Gastroesophageal sphincter (tissue), 3 donors: ENCODE measurements at regions not wholly inside any gene's neighbourhood (a gene's known extent, or its start where the extent isn't known, plus 50 kb on each side); places are given as distances from the start of the nearest gene placed in this dataset.

ENCODE experiments used
- CTCF ChIP-seq, 4 experiments: fragments of 200-600 bp in 2 of 4; fragments of 450-650 bp in 2 of 4; sonication (generic) in 1 of 4; IDR thresholded peaks; one replicate each; pipeline ENCODE4 v1.5.1; 2017 to 2019; ENCODE audit warnings: antibody characterized with exemption in 4 of 4, mild to moderate bottlenecking in 2 of 4, moderate library complexity in 2 of 4
- EP300 ChIP-seq: sonication (generic); formaldehyde crosslinking; IDR thresholded peaks from one replicate; pipeline ENCODE4 v1.6.1; 2017; ENCODE audit warnings: antibody characterized with exemption, mild to moderate bottlenecking
- POLR2A ChIP-seq, 2 donors: fragments of 450-650 bp; IDR thresholded peaks; one replicate each; pipeline ENCODE4 v1.6.1; 2017; ENCODE audit warnings: antibody characterized with exemption in 2 of 2, mild to moderate bottlenecking in 2 of 2, moderate library complexity in 1 of 2

GRCh38 chr6:6439778-6440177, 119.3 kb upstream of the F13A1 start:
- TF ChIP-seq POLR2A (IDR thresholded peaks at IDR 0.05), result no peak
- TF ChIP-seq CTCF (IDR thresholded peaks at IDR 0.05), result no peak
- TF ChIP-seq EP300, result no peak
